ENCODE measurements at regions not wholly inside any gene's neighbourhood (a gene's known extent, or its start where the extent isn't known, plus 50 kb on each side); places are given as distances from the start of the nearest gene placed in this dataset.
"Not testable (repeated sequence)": the region's sequence is repeated elsewhere in the genome, so short reads cannot be mapped to it uniquely, and the experiment has no call there.

- peak; percentile 83 for FAIRE-seq
- H3K9me3 ChIP-seq (replicated peaks; ENCODE audit: control insufficient read depth, insufficient read depth, low read length); DNase-seq (ENCODE audit: low read depth, low spot score); H3K27me3 ChIP-seq (ENCODE audit: control insufficient read depth in 2 of 2, insufficient read depth in 2 of 2, low read length in 2 of 2); dilution Hi-C loops (cut with MboI; ENCODE audit: extremely low pct_ligation_motif_present, low sequenced_read_pairs); H3K27ac ChIP-seq (ENCODE audit: insufficient read depth, low read depth, low read length); H3K4me2 ChIP-seq (ENCODE audit: insufficient read depth, low read length); BruUV-seq (replicated peaks); H3K9me1 ChIP-seq (replicated peaks; ENCODE audit: control insufficient read depth, extremely low read depth, insufficient read depth, low read length); H3K4me3 ChIP-seq (replicated peaks in 1 of 3; ENCODE audit: insufficient read depth in 1 of 3, low read depth in 1 of 3, low read length in 3 of 3); H3K9ac ChIP-seq (replicated peaks; ENCODE audit: extremely low read depth, insufficient read depth, low read length); intact Hi-C loops (cut with micrococcal nuclease); CTCF ChIA-PET; POLR2A ChIA-PET; H3K4me1 ChIP-seq (ENCODE audit: control insufficient read depth, extremely low read depth, insufficient read depth, low read length); H3K79me2 ChIP-seq (ENCODE audit: control insufficient read depth, insufficient read depth, low read length); H2AFZ ChIP-seq (ENCODE audit: low read depth, low read length); H3K36me3 ChIP-seq (ENCODE audit: control insufficient read depth in 2 of 2, extremely low read depth in 1 of 2, insufficient read depth in 2 of 2, low read length in 2 of 2); H4K20me1 ChIP-seq (replicated peaks; ENCODE audit: control insufficient read depth, extremely low read depth, insufficient read depth, low read length): not testable (repeated sequence)
These were observed 51.5 kb upstream of the MUC20 start for GRCh38 chr3:195669310-195669709.

- intact Hi-C loops (cut with micrococcal nuclease); H3K27ac ChIP-seq (ENCODE audit: insufficient read depth, low read depth, low read length); FAIRE-seq; H3K4me2 ChIP-seq (ENCODE audit: insufficient read depth, low read length); H3K4me1 ChIP-seq (ENCODE audit: control insufficient read depth, extremely low read depth, insufficient read depth, low read length); CTCF ChIA-PET; DNase-seq (ENCODE audit: low read depth, low spot score); BruUV-seq (replicated peaks); H3K9me3 ChIP-seq (replicated peaks; ENCODE audit: control insufficient read depth, insufficient read depth, low read length); POLR2A ChIA-PET; H4K20me1 ChIP-seq (replicated peaks; ENCODE audit: control insufficient read depth, extremely low read depth, insufficient read depth, low read length); H3K4me3 ChIP-seq (replicated peaks in 1 of 3; ENCODE audit: insufficient read depth in 1 of 3, low read depth in 1 of 3, low read length in 3 of 3); H3K36me3 ChIP-seq (ENCODE audit: control insufficient read depth in 2 of 2, extremely low read depth in 1 of 2, insufficient read depth in 2 of 2, low read length in 2 of 2); H3K27me3 ChIP-seq (ENCODE audit: control insufficient read depth in 2 of 2, insufficient read depth in 2 of 2, low read length in 2 of 2); H3K9ac ChIP-seq (replicated peaks; ENCODE audit: extremely low read depth, insufficient read depth, low read length); H2AFZ ChIP-seq (ENCODE audit: low read depth, low read length); H3K9me1 ChIP-seq (replicated peaks; ENCODE audit: control insufficient read depth, extremely low read depth, insufficient read depth, low read length); dilution Hi-C loops (cut with MboI; ENCODE audit: extremely low pct_ligation_motif_present, low sequenced_read_pairs); H3K79me2 ChIP-seq (ENCODE audit: control insufficient read depth, insufficient read depth, low read length): not testable (repeated sequence)
These were observed 52.5 kb upstream of the MUC20 start for GRCh38 chr3:195668131-195668766.

GRCh38 chr3:195665311-195665710 lies 55.5 kb upstream of the MUC20 start:
- H3K79me2 ChIP-seq (ENCODE audit: control insufficient read depth, insufficient read depth, low read length); H3K36me3 ChIP-seq (ENCODE audit: control insufficient read depth in 2 of 2, extremely low read depth in 1 of 2, insufficient read depth in 2 of 2, low read length in 2 of 2); CTCF ChIA-PET; dilution Hi-C loops (cut with MboI; ENCODE audit: extremely low pct_ligation_motif_present, low sequenced_read_pairs); POLR2A ChIA-PET; intact Hi-C loops (cut with micrococcal nuclease); DNase-seq (ENCODE audit: low read depth, low spot score); H3K4me1 ChIP-seq (ENCODE audit: control insufficient read depth, extremely low read depth, insufficient read depth, low read length); H4K20me1 ChIP-seq (replicated peaks; ENCODE audit: control insufficient read depth, extremely low read depth, insufficient read depth, low read length); H3K27me3 ChIP-seq (ENCODE audit: control insufficient read depth in 2 of 2, insufficient read depth in 2 of 2, low read length in 2 of 2); H2AFZ ChIP-seq (ENCODE audit: low read depth, low read length); H3K9me3 ChIP-seq (replicated peaks; ENCODE audit: control insufficient read depth, insufficient read depth, low read length); H3K9me1 ChIP-seq (replicated peaks; ENCODE audit: control insufficient read depth, extremely low read depth, insufficient read depth, low read length); H3K27ac ChIP-seq (ENCODE audit: insufficient read depth, low read depth, low read length); BruUV-seq (replicated peaks); H3K9ac ChIP-seq (replicated peaks; ENCODE audit: extremely low read depth, insufficient read depth, low read length); FAIRE-seq; H3K4me3 ChIP-seq (replicated peaks in 1 of 3; ENCODE audit: insufficient read depth in 1 of 3, low read depth in 1 of 3, low read length in 3 of 3); H3K4me2 ChIP-seq (ENCODE audit: insufficient read depth, low read length): not testable (repeated sequence)

- H3K27me3 ChIP-seq (ENCODE audit: control insufficient read depth in 2 of 2, insufficient read depth in 2 of 2, low read length in 2 of 2); CTCF ChIA-PET; H2AFZ ChIP-seq (ENCODE audit: low read depth, low read length); H4K20me1 ChIP-seq (replicated peaks; ENCODE audit: control insufficient read depth, extremely low read depth, insufficient read depth, low read length); H3K9me1 ChIP-seq (replicated peaks; ENCODE audit: control insufficient read depth, extremely low read depth, insufficient read depth, low read length); H3K4me2 ChIP-seq (ENCODE audit: insufficient read depth, low read length); FAIRE-seq; H3K27ac ChIP-seq (ENCODE audit: insufficient read depth, low read depth, low read length); DNase-seq (ENCODE audit: low read depth, low spot score); H3K36me3 ChIP-seq (ENCODE audit: control insufficient read depth in 2 of 2, extremely low read depth in 1 of 2, insufficient read depth in 2 of 2, low read length in 2 of 2); BruUV-seq (replicated peaks); intact Hi-C loops (cut with micrococcal nuclease); H3K9ac ChIP-seq (replicated peaks; ENCODE audit: extremely low read depth, insufficient read depth, low read length); POLR2A ChIA-PET; H3K4me1 ChIP-seq (ENCODE audit: control insufficient read depth, extremely low read depth, insufficient read depth, low read length); dilution Hi-C loops (cut with MboI; ENCODE audit: extremely low pct_ligation_motif_present, low sequenced_read_pairs); H3K4me3 ChIP-seq (replicated peaks in 1 of 3; ENCODE audit: insufficient read depth in 1 of 3, low read depth in 1 of 3, low read length in 3 of 3); H3K9me3 ChIP-seq (replicated peaks; ENCODE audit: control insufficient read depth, insufficient read depth, low read length); H3K79me2 ChIP-seq (ENCODE audit: control insufficient read depth, insufficient read depth, low read length): not testable (repeated sequence)
These were observed 56.6 kb upstream of the MUC20 start for GRCh38 chr3:195664131-195664530.
